Transverse colon (tissue), 4 donors: ENCODE measurements at regions not wholly inside any gene's neighbourhood (a gene's known extent, or its start where the extent isn't known, plus 50 kb on each side); places are given as distances from the start of the nearest gene placed in this dataset.

Source experiments
- POLR2A ChIP-seq: fragments of 450-650 bp; IDR thresholded peaks from one replicate; pipeline ENCODE4 v1.6.1; 2016; ENCODE audit warnings: antibody characterized with exemption, mild to moderate bottlenecking, moderate library complexity
- POLR2AphosphoS5 ChIP-seq, 3 donors: sonication (generic); formaldehyde crosslinking; IDR thresholded peaks; one replicate each; pipeline ENCODE4 v1.6.1; 2016; ENCODE audit warnings: antibody characterized with exemption in 3 of 3
- TF ChIP-seq, protein P1 (sequence below), 5 experiments: fragments of 200-600 bp in 3 of 5; fragments of 450-650 bp in 2 of 5; sonication (generic) in 3 of 5; IDR thresholded peaks; 1 replicate in 2 of 5; 2 replicates in 3 of 5; pipeline ENCODE4 v1.5.1; 2016 to 2017; ENCODE audit warnings: antibody characterized with exemption in 5 of 5, inconsistent platforms in 3 of 5, mild to moderate bottlenecking in 2 of 5, moderate library complexity in 1 of 5

DNA sequence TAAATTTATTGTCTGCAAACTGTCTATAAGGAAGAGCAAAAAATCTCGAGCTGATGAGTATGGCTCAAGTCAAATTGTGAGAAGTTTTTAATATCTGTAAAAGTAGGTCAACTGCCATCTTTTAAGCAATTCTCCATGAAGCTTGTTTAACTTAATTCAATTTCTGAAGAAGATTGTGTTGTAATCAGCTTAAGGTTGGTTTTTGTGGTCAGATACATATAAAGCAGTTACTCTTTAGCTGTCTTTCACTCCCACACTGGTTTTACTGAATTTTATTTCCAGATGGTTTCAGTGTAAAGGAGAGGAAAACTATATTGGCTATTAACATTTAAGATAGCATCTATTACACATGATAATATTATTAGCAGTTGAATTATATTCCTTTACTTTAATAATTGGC is 1165.1 kb downstream of the SLC16A7 start:
- TF ChIP-seq, protein P1, sequence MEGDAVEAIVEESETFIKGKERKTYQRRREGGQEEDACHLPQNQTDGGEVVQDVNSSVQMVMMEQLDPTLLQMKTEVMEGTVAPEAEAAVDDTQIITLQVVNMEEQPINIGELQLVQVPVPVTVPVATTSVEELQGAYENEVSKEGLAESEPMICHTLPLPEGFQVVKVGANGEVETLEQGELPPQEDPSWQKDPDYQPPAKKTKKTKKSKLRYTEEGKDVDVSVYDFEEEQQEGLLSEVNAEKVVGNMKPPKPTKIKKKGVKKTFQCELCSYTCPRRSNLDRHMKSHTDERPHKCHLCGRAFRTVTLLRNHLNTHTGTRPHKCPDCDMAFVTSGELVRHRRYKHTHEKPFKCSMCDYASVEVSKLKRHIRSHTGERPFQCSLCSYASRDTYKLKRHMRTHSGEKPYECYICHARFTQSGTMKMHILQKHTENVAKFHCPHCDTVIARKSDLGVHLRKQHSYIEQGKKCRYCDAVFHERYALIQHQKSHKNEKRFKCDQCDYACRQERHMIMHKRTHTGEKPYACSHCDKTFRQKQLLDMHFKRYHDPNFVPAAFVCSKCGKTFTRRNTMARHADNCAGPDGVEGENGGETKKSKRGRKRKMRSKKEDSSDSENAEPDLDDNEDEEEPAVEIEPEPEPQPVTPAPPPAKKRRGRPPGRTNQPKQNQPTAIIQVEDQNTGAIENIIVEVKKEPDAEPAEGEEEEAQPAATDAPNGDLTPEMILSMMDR (IDR thresholded peaks at IDR 0.05): no peak
- TF ChIP-seq POLR2AphosphoS5 (IDR thresholded peaks at IDR 0.05): no peak
- no peak for TF ChIP-seq POLR2A
